Type B pancreatic cell (in vitro differentiated cells): ENCODE measurements at regions not wholly inside any gene's neighbourhood (a gene's known extent, or its start where the extent isn't known, plus 50 kb on each side); places are given as distances from the start of the nearest gene placed in this dataset.
A peak's percentile ranks its signal among the peaks of the same experiment; 100 is the strongest.

Experiments used
- DNase-seq: peaks from one replicate; pipeline ENCODE4 v3.0.0; 2021; ENCODE audit warnings: mixed read lengths; ENCODE audit not compliant: unreplicated experiment; ENCODE audit errors: extremely low spot score
- H3K27ac Mint-ChIP-seq: 2 replicates; pipeline ENCODE4 v1.8.0; 2021; ENCODE audit warnings: mild to moderate bottlenecking, mixed read lengths
- H3K27me3 Mint-ChIP-seq: 2 replicates; pipeline ENCODE4 v1.8.0; 2021; ENCODE audit warnings: mixed read lengths
- H3K36me3 Mint-ChIP-seq: 2 replicates; pipeline ENCODE4 v1.8.0; 2021; ENCODE audit warnings: mixed read lengths
- H3K4me1 Mint-ChIP-seq: one replicate; pipeline ENCODE4 v1.8.0; 2021; ENCODE audit warnings: mixed read lengths; ENCODE audit not compliant: unreplicated experiment
- H3K4me3 Mint-ChIP-seq: 2 replicates; pipeline ENCODE4 v1.8.0; 2021; ENCODE audit warnings: mild to moderate bottlenecking, mixed read lengths
- H3K9me3 Mint-ChIP-seq: 2 replicates; pipeline ENCODE4 v1.8.0; 2021; ENCODE audit warnings: mixed read lengths
- TF ChIP-seq, protein P1 (sequence below): fragments of 200-600 bp; sonication (generic); conservative IDR thresholded peaks from 2 replicates; pipeline ENCODE4 v1.5.0; 2021; ENCODE audit warnings: antibody characterized with exemption, mild to moderate bottlenecking

DNA sequence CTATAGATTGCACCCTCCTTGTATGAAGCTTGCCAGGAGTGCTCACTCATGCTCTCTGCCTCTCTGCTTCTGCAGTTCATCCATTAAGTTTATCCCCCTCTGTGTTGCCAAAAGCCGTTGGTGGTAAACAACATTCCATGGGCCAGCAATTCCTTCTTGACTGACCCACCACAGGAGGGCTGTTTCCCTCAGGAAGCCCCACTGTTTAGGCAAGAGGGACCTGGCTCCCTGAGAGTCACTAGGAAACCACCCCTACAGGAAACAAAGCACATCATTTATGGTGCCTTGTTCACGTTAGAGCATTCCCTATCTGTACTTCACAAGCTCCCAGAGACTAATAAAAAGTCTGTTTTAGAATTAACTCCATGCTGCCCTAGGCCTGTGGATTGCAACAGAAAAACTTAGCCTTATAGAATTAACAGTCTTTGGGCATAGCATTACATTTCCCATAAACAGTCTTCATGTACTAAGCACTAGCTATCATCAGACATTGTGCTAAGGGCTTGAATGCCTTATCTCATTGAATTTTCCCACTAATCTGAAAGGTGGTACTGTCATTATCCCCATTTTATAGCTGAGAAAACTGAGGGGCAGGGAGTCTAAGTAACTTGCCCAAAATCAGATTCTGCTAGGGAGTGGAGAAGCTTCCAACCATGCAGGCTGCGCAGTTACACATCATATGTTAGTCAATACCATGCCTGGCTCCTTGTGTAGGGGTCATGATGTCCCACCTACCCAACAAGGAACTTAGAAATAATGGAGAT is 149.9 kb downstream of the SHQ1 start:
- Mint-ChIP-seq H3K27ac (no peak overlapping the region), H3K9me3 (no peaks in the 10 kb centered on the region), H3K4me1 (peaks cover 28% of the 10 kb centered on the region), H3K27me3 (no peaks in the 10 kb centered on the region), H3K4me3 (no peak overlapping the region), H3K36me3 (no peaks in the 10 kb centered on the region)
- DNase-seq = no peak
- TF ChIP-seq, protein P1, sequence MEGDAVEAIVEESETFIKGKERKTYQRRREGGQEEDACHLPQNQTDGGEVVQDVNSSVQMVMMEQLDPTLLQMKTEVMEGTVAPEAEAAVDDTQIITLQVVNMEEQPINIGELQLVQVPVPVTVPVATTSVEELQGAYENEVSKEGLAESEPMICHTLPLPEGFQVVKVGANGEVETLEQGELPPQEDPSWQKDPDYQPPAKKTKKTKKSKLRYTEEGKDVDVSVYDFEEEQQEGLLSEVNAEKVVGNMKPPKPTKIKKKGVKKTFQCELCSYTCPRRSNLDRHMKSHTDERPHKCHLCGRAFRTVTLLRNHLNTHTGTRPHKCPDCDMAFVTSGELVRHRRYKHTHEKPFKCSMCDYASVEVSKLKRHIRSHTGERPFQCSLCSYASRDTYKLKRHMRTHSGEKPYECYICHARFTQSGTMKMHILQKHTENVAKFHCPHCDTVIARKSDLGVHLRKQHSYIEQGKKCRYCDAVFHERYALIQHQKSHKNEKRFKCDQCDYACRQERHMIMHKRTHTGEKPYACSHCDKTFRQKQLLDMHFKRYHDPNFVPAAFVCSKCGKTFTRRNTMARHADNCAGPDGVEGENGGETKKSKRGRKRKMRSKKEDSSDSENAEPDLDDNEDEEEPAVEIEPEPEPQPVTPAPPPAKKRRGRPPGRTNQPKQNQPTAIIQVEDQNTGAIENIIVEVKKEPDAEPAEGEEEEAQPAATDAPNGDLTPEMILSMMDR = no peak

DNA sequence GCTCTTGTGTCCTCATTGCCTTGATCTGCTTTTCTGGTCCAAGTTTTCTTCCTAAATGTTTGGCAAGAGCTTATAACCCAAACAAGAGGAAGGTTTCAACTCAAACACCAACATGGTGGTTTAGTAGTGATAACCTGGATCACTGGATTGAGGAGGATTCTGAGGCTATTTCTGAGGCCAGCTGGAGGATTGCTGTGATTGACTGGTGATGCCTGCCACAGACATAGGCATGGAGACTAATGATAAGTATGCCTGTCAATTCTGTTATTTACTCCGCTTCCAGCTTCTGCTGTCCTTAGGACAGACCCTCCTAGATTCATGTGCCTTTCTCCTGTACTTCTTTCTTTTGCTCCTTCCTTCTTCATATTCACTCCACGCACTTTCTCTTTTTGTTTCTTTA is 150.5 kb downstream of the SHQ1 start:
- DNase-seq = no peak
- Mint-ChIP-seq H3K4me3 (no peak overlapping the region), H3K36me3 (no peaks in the 10 kb centered on the region), H3K4me1 (peaks cover 33% of the 10 kb centered on the region), H3K27me3 (no peaks in the 10 kb centered on the region), H3K9me3 (no peaks in the 10 kb centered on the region), H3K27ac (no peak overlapping the region)
- TF ChIP-seq, protein P1 = no peak

DNA sequence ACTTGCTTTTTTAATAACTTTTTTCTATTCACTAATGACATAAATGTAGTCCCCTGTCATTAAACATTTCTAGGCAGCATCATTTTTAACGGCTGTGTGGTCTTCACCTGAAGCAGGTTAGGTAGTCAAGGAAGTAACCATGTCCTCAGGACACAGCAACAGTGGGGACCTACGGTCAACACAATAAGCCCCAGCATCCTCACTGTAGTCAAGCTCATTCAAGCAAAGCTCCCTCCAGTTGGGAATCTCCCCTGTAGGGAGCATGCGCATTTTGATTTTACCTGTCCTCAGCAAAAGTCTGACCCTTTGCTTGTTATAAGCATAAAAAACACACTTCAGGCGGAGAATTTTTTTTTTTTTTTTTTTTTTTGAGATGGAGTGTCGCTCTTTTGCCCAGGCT is 151.4 kb downstream of the SHQ1 start:
- no peak for DNase-seq
- Mint-ChIP-seq H3K27me3 (no peaks in the 10 kb centered on the region), H3K36me3 (no peaks in the 10 kb centered on the region), H3K27ac (no peak overlapping the region), H3K4me3 (no peak overlapping the region), H3K4me1 (peaks cover 30% of the 10 kb centered on the region), H3K9me3 (no peaks in the 10 kb centered on the region)
- TF ChIP-seq, protein P1 = no peak

DNA sequence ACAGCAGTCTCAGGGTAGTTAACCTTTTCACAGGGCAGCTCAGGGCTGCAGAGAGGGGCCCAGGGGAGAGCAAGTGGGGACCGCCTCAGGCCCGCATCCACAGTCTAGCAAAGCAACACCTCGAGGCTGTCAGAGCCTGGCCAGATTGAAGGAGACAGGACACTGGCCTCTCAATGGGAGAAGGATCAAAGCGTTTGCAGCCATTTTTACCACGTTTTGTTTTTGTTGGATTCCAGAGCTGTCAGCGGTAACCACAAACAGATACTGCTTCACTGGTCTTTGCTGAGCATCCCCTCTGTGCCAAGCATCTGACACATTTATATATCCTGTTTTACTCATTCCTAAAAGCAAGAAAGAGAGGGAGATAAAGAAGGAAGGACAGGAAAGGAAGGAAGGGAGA is 153.8 kb downstream of the SHQ1 start:
- no peaks in the 10 kb centered on the region for H3K36me3 Mint-ChIP-seq
- no peaks in the 10 kb centered on the region for H3K9me3 Mint-ChIP-seq
- H3K4me1 Mint-ChIP-seq = peaks cover 27% of the 10 kb centered on the region
- no peak for DNase-seq
- no peak overlapping the region for H3K4me3 Mint-ChIP-seq
- no peak overlapping the region for H3K27ac Mint-ChIP-seq
- H3K27me3 Mint-ChIP-seq = no peaks in the 10 kb centered on the region
- TF ChIP-seq, protein P1 = no peak

DNA sequence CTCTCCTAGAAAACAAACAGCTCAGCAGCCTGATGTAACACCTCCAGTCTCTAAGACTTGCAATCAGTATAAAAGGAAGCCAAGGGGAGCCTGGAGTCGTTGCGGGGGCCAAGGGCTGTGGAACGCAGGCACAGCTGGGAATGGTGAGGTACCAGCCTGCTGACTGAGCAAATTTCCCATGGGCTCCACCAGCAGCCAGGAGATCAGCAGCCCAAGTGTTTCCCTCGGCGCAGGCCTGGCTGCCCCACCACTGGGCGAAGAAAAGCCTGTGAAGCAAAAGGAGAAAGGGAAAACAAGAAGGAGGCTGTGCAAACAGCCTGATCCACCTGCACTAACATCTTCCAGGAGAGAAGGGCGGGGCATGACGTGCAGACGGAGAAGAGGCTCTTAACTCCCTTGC is 155.3 kb downstream of the SHQ1 start:
- no peak overlapping the region for H3K4me3 Mint-ChIP-seq
- TF ChIP-seq, protein P1 = no peak
- H3K27ac Mint-ChIP-seq = peak overlapping the region; percentile 50
- no peak for DNase-seq
- H3K4me1 Mint-ChIP-seq = peaks cover 28% of the 10 kb centered on the region
- no peaks in the 10 kb centered on the region for H3K36me3 Mint-ChIP-seq
- H3K9me3 Mint-ChIP-seq = no peaks in the 10 kb centered on the region
- H3K27me3 Mint-ChIP-seq = no peaks in the 10 kb centered on the region
